Trophoblast cell (in vitro differentiated cells and primary cell): ENCODE measurements at regions not wholly inside any gene's neighbourhood (a gene's known extent, or its start where the extent isn't known, plus 50 kb on each side); places are given as distances from the start of the nearest gene placed in this dataset.

Experiments used
- DNase-seq, 2 donors: peaks; one replicate each; pipeline ENCODE4 v3.0.0-alpha.2; 2016
- H2AFZ ChIP-seq: 2 replicates; pipeline ENCODE4 v1.6.1; 2013; ENCODE audit warnings: low read length, moderate library complexity, mild to moderate bottlenecking; ENCODE audit not compliant: insufficient read depth, poor library complexity
- H2AK5ac ChIP-seq: 2 replicates; pipeline ENCODE4 v1.6.1; 2013; ENCODE audit warnings: mild to moderate bottlenecking, low read length
- H2BK120ac ChIP-seq: 2 replicates; pipeline ENCODE4 v1.6.1; 2013; ENCODE audit warnings: low read length, mild to moderate bottlenecking, moderate library complexity; ENCODE audit not compliant: insufficient read depth, poor library complexity
- H2BK12ac ChIP-seq: 2 replicates; pipeline ENCODE4 v1.6.1; 2013; ENCODE audit warnings: mild to moderate bottlenecking, low read length, moderate library complexity
- H2BK5ac ChIP-seq: 2 replicates; pipeline ENCODE4 v1.6.1; 2013; ENCODE audit warnings: low read length, low read depth, moderate library complexity, mild to moderate bottlenecking; ENCODE audit not compliant: poor library complexity
- H3K14ac ChIP-seq: 2 replicates; pipeline ENCODE4 v1.6.1; 2013; ENCODE audit warnings: mild to moderate bottlenecking, low read length
- H3K18ac ChIP-seq: 2 replicates; pipeline ENCODE4 v1.6.1; 2013; ENCODE audit warnings: mild to moderate bottlenecking, low read length
- H3K23ac ChIP-seq: 2 replicates; pipeline ENCODE4 v1.6.1; 2013; ENCODE audit warnings: low read length
- H3K27ac ChIP-seq: 2 replicates; pipeline ENCODE4 v1.5.1; 2013; ENCODE audit warnings: low read depth, mild to moderate bottlenecking, inconsistent platforms, low read length, moderate library complexity
- H3K27me3 ChIP-seq: 2 replicates; pipeline ENCODE4 v1.6.1; 2013; ENCODE audit warnings: inconsistent platforms, mild to moderate bottlenecking, low read length, moderate library complexity; ENCODE audit not compliant: insufficient read depth
- H3K36me3 ChIP-seq, 2 experiments: 1 replicate in 1 of 2; 2 replicates in 1 of 2; pipeline ENCODE4 v1.6.1; 2013; ENCODE audit warnings: low read length in 2 of 2, mild to moderate bottlenecking in 2 of 2, moderate library complexity in 1 of 2; ENCODE audit not compliant: insufficient read depth in 2 of 2, control insufficient read depth in 1 of 2
- H3K4ac ChIP-seq: 2 replicates; pipeline ENCODE4 v1.6.1; 2013; ENCODE audit warnings: low read depth, mild to moderate bottlenecking, low read length, moderate library complexity
- H3K4me1 ChIP-seq, 2 experiments: 1 replicate in 1 of 2; 2 replicates in 1 of 2; pipeline ENCODE4 v1.6.1; 2013; ENCODE audit warnings: low read length in 2 of 2, mild to moderate bottlenecking in 2 of 2, moderate library complexity in 1 of 2; ENCODE audit not compliant: insufficient read depth in 2 of 2, control insufficient read depth in 1 of 2
- H3K4me2 ChIP-seq: 2 replicates; pipeline ENCODE4 v1.6.1; 2013; ENCODE audit warnings: inconsistent platforms, mild to moderate bottlenecking, low read length, moderate library complexity
- H3K4me3 ChIP-seq: 2 replicates; pipeline ENCODE4 v1.5.1; 2013; ENCODE audit warnings: mild to moderate bottlenecking, low read depth, low read length, inconsistent platforms
- H3K79me1 ChIP-seq: one replicate; pipeline ENCODE4 v1.6.1; 2013; ENCODE audit warnings: low read length
- H3K79me2 ChIP-seq: 2 replicates; pipeline ENCODE4 v1.6.1; 2013; ENCODE audit warnings: low read length, mild to moderate bottlenecking; ENCODE audit not compliant: control insufficient read depth, insufficient read depth, poor library complexity
- H3K9ac ChIP-seq: 2 replicates; pipeline ENCODE4 v1.6.1; 2013; ENCODE audit warnings: mild to moderate bottlenecking, low read length
- H3K9me3 ChIP-seq: 2 replicates; pipeline ENCODE4 v1.6.1; 2013; ENCODE audit warnings: low read depth, mild to moderate bottlenecking, control low read depth, inconsistent platforms, low read length; ENCODE audit not compliant: insufficient read depth
- H4K12ac ChIP-seq: 2 replicates; pipeline ENCODE4 v1.6.1; 2013; ENCODE audit warnings: low read depth, mild to moderate bottlenecking, low read length, moderate library complexity
- H4K8ac ChIP-seq: 2 replicates; pipeline ENCODE4 v1.6.1; 2013; ENCODE audit warnings: low read depth, mild to moderate bottlenecking, low read length, moderate library complexity
- H4K91ac ChIP-seq: one replicate; pipeline ENCODE4 v1.6.1; 2013; ENCODE audit warnings: low read depth, mild to moderate bottlenecking, low read length, moderate library complexity
- WGBS: extraction: QIAGEN DNeasy Blood & Tissue Kit; methylation state at CpG from one replicate; pipeline ENCODE4 v1.1.7; 2013; ENCODE audit warnings: missing lambda C conversion rate; ENCODE audit not compliant: insufficient read length, insufficient coverage; ENCODE audit errors: extremely low coverage; 5-methylcytosine and 5-hydroxymethylcytosine counted together

GRCh38 chr6:77038807-77039206 is 424.5 kb downstream of the HTR1B start:
- DNase-seq, result peak in 1 of 2 donors; percentile 41
- no peak overlapping the region for H2AK5ac ChIP-seq
- no peak overlapping the region for H3K4ac ChIP-seq
- H3K79me2 ChIP-seq, result no peaks in the 10 kb centered on the region
- H2BK5ac ChIP-seq, result no peak overlapping the region
- no peak overlapping the region for H3K14ac ChIP-seq
- H3K36me3 ChIP-seq, result no peaks in the 10 kb centered on the region
- no peak overlapping the region for H3K18ac ChIP-seq
- no peak overlapping the region for H4K12ac ChIP-seq
- no peak overlapping the region for H2AFZ ChIP-seq
- no peak overlapping the region for H3K4me3 ChIP-seq
- peaks cover 1% of the 10 kb centered on the region for H3K79me1 ChIP-seq
- no peak overlapping the region for H3K27ac ChIP-seq
- H2BK12ac ChIP-seq, result no peak overlapping the region
- H3K27me3 ChIP-seq, result no peaks in the 10 kb centered on the region
- no peak overlapping the region for H4K91ac ChIP-seq
- H3K9me3 ChIP-seq, result no peaks in the 10 kb centered on the region
- H3K4me1 ChIP-seq, result no peaks in the 10 kb centered on the region
- H3K23ac ChIP-seq, result no peak overlapping the region
- H4K8ac ChIP-seq, result no peak overlapping the region
- H2BK120ac ChIP-seq, result no peak overlapping the region
- H3K4me2 ChIP-seq, result no peak overlapping the region
- no peak overlapping the region for H3K9ac ChIP-seq
- WGBS, result no CpG with 5 or more reads among the region's 3 CpGs

- WGBS, result no CpG with 5 or more reads among the region's 1 CpG
These were observed 425.9 kb downstream of the HTR1B start for GRCh38 chr6:77037439-77037838.

GRCh38 chr6:77036400-77036799 is 426.9 kb downstream of the HTR1B start:
- H2BK5ac ChIP-seq, result no peak overlapping the region
- peak in 1 of 2 donors; percentile 36 for DNase-seq
- no peak overlapping the region for H3K27ac ChIP-seq
- no peak overlapping the region for H2BK12ac ChIP-seq
- H3K4me3 ChIP-seq, result no peak overlapping the region
- no peak overlapping the region for H2AFZ ChIP-seq
- WGBS, result no CpG with 5 or more reads among the region's 4 CpGs
- no peak overlapping the region for H3K23ac ChIP-seq
- no peaks in the 10 kb centered on the region for H3K36me3 ChIP-seq
- H3K4ac ChIP-seq, result no peak overlapping the region
- H3K14ac ChIP-seq, result no peak overlapping the region
- no peaks in the 10 kb centered on the region for H3K79me2 ChIP-seq
- H3K4me1 ChIP-seq, result no peaks in the 10 kb centered on the region
- H4K12ac ChIP-seq, result no peak overlapping the region
- no peak overlapping the region for H3K9ac ChIP-seq
- H3K79me1 ChIP-seq, result peaks cover 1% of the 10 kb centered on the region
- no peak overlapping the region for H4K91ac ChIP-seq
- no peak overlapping the region for H2BK120ac ChIP-seq
- no peaks in the 10 kb centered on the region for H3K9me3 ChIP-seq
- H3K4me2 ChIP-seq, result no peak overlapping the region
- no peak overlapping the region for H4K8ac ChIP-seq
- H3K27me3 ChIP-seq, result no peaks in the 10 kb centered on the region
- H3K18ac ChIP-seq, result no peak overlapping the region
- no peak overlapping the region for H2AK5ac ChIP-seq

More at GRCh38 chr6:77037439-77037838, 425.9 kb downstream of the HTR1B start:
- no peak overlapping the region for H3K14ac ChIP-seq
- H4K12ac ChIP-seq, result no peak overlapping the region
- H3K27me3 ChIP-seq, result no peaks in the 10 kb centered on the region
- H3K9me3 ChIP-seq, result no peaks in the 10 kb centered on the region
- no peaks in the 10 kb centered on the region for H3K4me1 ChIP-seq
- H4K8ac ChIP-seq, result no peak overlapping the region
- H2AFZ ChIP-seq, result no peak overlapping the region
- no peak overlapping the region for H3K9ac ChIP-seq
- no peak overlapping the region for H3K4ac ChIP-seq
- H2AK5ac ChIP-seq, result no peak overlapping the region
- no peak overlapping the region for H3K27ac ChIP-seq
- H3K23ac ChIP-seq, result no peak overlapping the region
- no peak overlapping the region for H2BK12ac ChIP-seq
- no peak overlapping the region for H4K91ac ChIP-seq
- H3K36me3 ChIP-seq, result no peaks in the 10 kb centered on the region
- no peak overlapping the region for H3K18ac ChIP-seq
- no peak for DNase-seq
- no peak overlapping the region for H2BK120ac ChIP-seq
- H2BK5ac ChIP-seq, result no peak overlapping the region
- H3K79me2 ChIP-seq, result no peaks in the 10 kb centered on the region
- peaks cover 1% of the 10 kb centered on the region for H3K79me1 ChIP-seq
- H3K4me2 ChIP-seq, result no peak overlapping the region
- no peak overlapping the region for H3K4me3 ChIP-seq

- peak overlapping the region; percentile 61 for H2BK5ac ChIP-seq
- peak overlapping the region; percentile 41 for H3K4me2 ChIP-seq
- H3K9me3 ChIP-seq, result no peaks in the 10 kb centered on the region
- DNase-seq, result peak; percentile 62 to 87
- no peak overlapping the region for H2AFZ ChIP-seq
- no peak overlapping the region for H2AK5ac ChIP-seq
- H3K14ac ChIP-seq, result no peak overlapping the region
- no peaks in the 10 kb centered on the region for H3K79me2 ChIP-seq
- H3K18ac ChIP-seq, result no peak overlapping the region
- H2BK12ac ChIP-seq, result no peak overlapping the region
- H3K36me3 ChIP-seq, result no peaks in the 10 kb centered on the region
- H2BK120ac ChIP-seq, result no peak overlapping the region
- H3K4me1 ChIP-seq, result no peaks in the 10 kb centered on the region
- no peak overlapping the region for H4K91ac ChIP-seq
- H3K4ac ChIP-seq, result no peak overlapping the region
- no peak overlapping the region for H3K23ac ChIP-seq
- H4K12ac ChIP-seq, result no peak overlapping the region
- H3K9ac ChIP-seq, result no peak overlapping the region
- H3K27ac ChIP-seq, result peak overlapping the region; percentile 70
- no CpG with 5 or more reads among the region's 5 CpGs for WGBS
- no peak overlapping the region for H3K4me3 ChIP-seq
- no peak overlapping the region for H4K8ac ChIP-seq
- no peaks in the 10 kb centered on the region for H3K27me3 ChIP-seq
- peaks cover 1% of the 10 kb centered on the region for H3K79me1 ChIP-seq
These were observed 429.1 kb downstream of the HTR1B start for GRCh38 chr6:77034161-77034560.
